Keratinocyte (primary cell): ENCODE measurements at regions not wholly inside any gene's neighbourhood (a gene's known extent, or its start where the extent isn't known, plus 50 kb on each side); places are given as distances from the start of the nearest gene placed in this dataset.

Experiments used
- EZH2 ChIP-seq: IDR thresholded peaks from one replicate; pipeline ENCODE4 v1.6.1; 2012; ENCODE audit warnings: inconsistent platforms, mild to moderate bottlenecking, low read length, moderate library complexity
- TF ChIP-seq, protein P1 (sequence below), 3 experiments: IDR thresholded peaks in 1 of 3; conservative IDR thresholded peaks in 1 of 3; optimal IDR thresholded peaks in 1 of 3; 2 replicates in 2 of 3; 3 replicates in 1 of 3; pipeline versions ENCODE3 to v1.5.1; 2011; ENCODE audit warnings: low read length in 3 of 3, mild to moderate bottlenecking in 3 of 3, moderate library complexity in 2 of 3, control low read depth in 1 of 3, inconsistent platforms in 1 of 3; ENCODE audit not compliant: insufficient read depth in 2 of 3; ENCODE audit errors: extremely low read depth in 1 of 3

DNA sequence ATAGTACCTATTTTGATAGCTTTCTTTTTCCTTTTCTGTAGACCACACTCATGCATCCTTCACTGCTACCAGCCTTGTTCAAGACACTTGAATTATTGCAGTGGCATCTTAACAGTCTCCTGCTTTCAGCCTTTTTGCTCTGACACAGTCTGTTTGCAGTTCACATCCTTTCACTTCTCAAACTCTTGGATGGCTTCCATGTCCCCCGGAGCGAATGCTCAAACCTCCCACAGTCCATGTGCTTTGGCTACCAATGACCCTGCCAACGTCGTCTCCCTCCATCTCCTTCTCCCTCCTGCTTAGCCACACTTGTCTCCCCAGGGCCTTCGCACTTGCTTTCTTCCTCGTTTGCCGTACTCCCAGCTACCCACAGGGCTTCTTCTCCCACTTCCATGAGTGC lies 270.0 kb upstream of the ZFP64 start:
- TF ChIP-seq, protein P1, sequence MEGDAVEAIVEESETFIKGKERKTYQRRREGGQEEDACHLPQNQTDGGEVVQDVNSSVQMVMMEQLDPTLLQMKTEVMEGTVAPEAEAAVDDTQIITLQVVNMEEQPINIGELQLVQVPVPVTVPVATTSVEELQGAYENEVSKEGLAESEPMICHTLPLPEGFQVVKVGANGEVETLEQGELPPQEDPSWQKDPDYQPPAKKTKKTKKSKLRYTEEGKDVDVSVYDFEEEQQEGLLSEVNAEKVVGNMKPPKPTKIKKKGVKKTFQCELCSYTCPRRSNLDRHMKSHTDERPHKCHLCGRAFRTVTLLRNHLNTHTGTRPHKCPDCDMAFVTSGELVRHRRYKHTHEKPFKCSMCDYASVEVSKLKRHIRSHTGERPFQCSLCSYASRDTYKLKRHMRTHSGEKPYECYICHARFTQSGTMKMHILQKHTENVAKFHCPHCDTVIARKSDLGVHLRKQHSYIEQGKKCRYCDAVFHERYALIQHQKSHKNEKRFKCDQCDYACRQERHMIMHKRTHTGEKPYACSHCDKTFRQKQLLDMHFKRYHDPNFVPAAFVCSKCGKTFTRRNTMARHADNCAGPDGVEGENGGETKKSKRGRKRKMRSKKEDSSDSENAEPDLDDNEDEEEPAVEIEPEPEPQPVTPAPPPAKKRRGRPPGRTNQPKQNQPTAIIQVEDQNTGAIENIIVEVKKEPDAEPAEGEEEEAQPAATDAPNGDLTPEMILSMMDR (optimal IDR thresholded peaks at IDR 0.05 in 1 of 3, IDR thresholded peaks at IDR 0.05 in 1 of 3, conservative IDR thresholded peaks at IDR 0.05 in 1 of 3; ENCODE audit: extremely low read depth in 1 of 3, insufficient read depth in 2 of 3, low read length in 3 of 3) = no peak
- no peak for TF ChIP-seq EZH2
